ENCODE measurements at regions not wholly inside any gene's neighbourhood (a gene's known extent, or its start where the extent isn't known, plus 50 kb on each side); places are given as distances from the start of the nearest gene placed in this dataset.

GRCh38 chr1:90344963-90345730 lies 350.2 kb downstream of the ZNF326 start:
- Mint-ChIP-seq H3K36me3 (ENCODE audit: low read depth) (no peaks in the 10 kb centered on the region), H3K4me3 (no peak overlapping the region), H3K27ac (no peak overlapping the region), H3K4me1 (peaks cover 4% of the 10 kb centered on the region), H3K27me3 (no peaks in the 10 kb centered on the region), H3K9me3 (peaks cover 8% of the 10 kb centered on the region)
- POLR2A ChIA-PET = no interaction called here
- CTCF ChIA-PET = no interaction called here
- DNase-seq = no peak

DNA sequence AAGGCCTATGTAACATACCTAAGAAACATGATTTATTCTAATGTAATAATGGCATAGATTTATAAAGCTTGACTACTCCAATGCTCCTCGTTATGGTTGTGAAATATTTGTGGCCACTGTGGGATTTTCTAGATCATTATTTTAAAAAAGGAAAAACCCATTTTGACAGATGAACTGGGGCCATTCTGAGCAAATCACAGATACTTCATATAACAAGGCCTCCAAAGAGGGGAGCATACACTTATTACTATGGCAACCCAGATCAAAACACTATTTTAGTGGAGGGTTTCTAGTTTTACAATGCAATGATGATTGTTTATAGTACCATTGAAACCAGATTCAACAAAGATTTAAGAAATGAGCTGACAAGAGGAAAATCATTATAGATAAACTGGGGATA lies 346.6 kb downstream of the ZNF326 start:
- CTCF ChIA-PET = no interaction called here
- Mint-ChIP-seq H3K9me3 (no peaks in the 10 kb centered on the region), H3K4me3 (no peak overlapping the region), H3K4me1 (peaks cover 10% of the 10 kb centered on the region), H3K27ac (no peak overlapping the region), H3K27me3 (no peaks in the 10 kb centered on the region), H3K36me3 (ENCODE audit: low read depth) (no peaks in the 10 kb centered on the region)
- no peak for DNase-seq
- POLR2A ChIA-PET = no interaction called here

DNA sequence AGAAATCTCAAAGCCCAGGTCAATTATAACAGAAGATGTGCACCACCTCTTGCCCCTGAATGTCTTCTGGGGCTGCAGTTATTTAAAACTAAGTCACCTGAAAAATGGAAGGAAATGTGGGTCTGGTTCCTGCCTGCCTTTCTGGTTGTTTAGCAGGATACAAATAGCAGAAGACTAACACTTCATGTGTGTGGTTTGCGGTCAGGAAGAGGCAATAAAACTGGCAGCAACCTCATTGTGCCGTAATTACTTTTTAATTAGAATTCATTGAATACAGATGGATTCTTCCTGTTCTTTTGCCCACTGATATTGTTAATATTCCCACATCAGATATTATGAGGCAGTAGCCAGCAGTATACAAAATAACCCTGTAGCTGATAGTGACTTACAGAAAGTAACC lies 345.7 kb downstream of the ZNF326 start:
- H3K27me3 Mint-ChIP-seq = no peaks in the 10 kb centered on the region
- ChIA-PET POLR2A (no interaction called here), CTCF (no interaction called here)

DNA sequence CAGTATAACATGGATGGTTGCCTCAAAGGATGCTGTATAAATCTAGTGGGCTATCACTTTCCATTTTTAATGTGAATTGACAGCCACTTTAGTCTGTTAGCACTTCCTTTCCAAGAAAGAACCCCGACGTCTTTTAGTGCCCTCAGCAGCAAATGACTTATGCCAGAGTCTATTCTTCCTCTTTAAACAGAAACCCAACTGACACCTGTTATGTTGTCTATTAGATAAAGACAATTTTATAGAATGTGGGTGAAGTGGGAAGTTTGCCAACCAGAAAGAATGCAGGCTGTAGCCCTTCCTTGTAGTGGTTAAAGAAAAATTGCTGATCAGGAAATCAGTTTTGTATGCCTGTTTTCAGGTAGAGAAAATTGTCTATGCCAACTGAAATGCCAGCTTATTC lies 344.9 kb downstream of the ZNF326 start:
- peaks cover 10% of the 10 kb centered on the region for H3K4me1 Mint-ChIP-seq
- H3K36me3 Mint-ChIP-seq (ENCODE audit: low read depth) = no peaks in the 10 kb centered on the region
- no peaks in the 10 kb centered on the region for H3K27me3 Mint-ChIP-seq
- no peak overlapping the region for H3K27ac Mint-ChIP-seq
- no peak for DNase-seq
- ChIA-PET CTCF (no interaction called here), POLR2A (no interaction called here)
- H3K9me3 Mint-ChIP-seq = no peaks in the 10 kb centered on the region
- no peak overlapping the region for H3K4me3 Mint-ChIP-seq

More for the DNA sequence above, 345.7 kb downstream of the ZNF326 start:
- H3K4me3 Mint-ChIP-seq = no peak overlapping the region
- no peaks in the 10 kb centered on the region for H3K9me3 Mint-ChIP-seq
- no peak for DNase-seq
- no peak overlapping the region for H3K27ac Mint-ChIP-seq
- H3K4me1 Mint-ChIP-seq = peaks cover 10% of the 10 kb centered on the region
- no peaks in the 10 kb centered on the region for H3K36me3 Mint-ChIP-seq (ENCODE audit: low read depth)

GRCh38 chr1:90336552-90337324 lies 341.8 kb downstream of the ZNF326 start:
- Mint-ChIP-seq H3K4me1 (peaks cover 10% of the 10 kb centered on the region), H3K27me3 (no peaks in the 10 kb centered on the region), H3K4me3 (no peak overlapping the region), H3K36me3 (ENCODE audit: low read depth) (no peaks in the 10 kb centered on the region), H3K9me3 (no peaks in the 10 kb centered on the region), H3K27ac (no peak overlapping the region)
- CTCF ChIA-PET = no interaction called here
- DNase-seq = no peak
- POLR2A ChIA-PET = no interaction called here

DNA sequence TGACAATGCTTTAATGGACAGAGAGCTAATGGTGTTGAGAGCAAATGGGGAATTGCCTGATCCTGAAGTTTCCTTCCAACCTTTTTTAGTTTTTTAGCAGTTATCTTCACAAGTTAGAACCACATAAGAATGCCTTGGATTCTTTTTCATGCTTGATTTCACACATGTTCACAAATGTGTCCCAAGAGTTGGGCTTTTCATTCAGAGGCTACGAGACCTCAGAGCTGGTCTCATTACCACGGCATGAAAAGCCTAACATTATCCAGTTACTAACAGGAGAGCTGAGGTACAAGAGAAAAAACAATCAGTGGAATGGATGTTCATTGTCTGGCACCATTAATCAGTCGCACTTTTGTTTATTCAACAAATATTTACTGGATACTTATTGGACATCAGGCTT lies 340.6 kb downstream of the ZNF326 start:
- ChIA-PET POLR2A (no interaction called here), CTCF (no interaction called here)
- Mint-ChIP-seq H3K27ac (no peak overlapping the region), H3K36me3 (ENCODE audit: low read depth) (no peaks in the 10 kb centered on the region), H3K4me1 (peaks cover 10% of the 10 kb centered on the region), H3K9me3 (no peaks in the 10 kb centered on the region), H3K4me3 (no peak overlapping the region), H3K27me3 (no peaks in the 10 kb centered on the region)
- no peak for DNase-seq

DNA sequence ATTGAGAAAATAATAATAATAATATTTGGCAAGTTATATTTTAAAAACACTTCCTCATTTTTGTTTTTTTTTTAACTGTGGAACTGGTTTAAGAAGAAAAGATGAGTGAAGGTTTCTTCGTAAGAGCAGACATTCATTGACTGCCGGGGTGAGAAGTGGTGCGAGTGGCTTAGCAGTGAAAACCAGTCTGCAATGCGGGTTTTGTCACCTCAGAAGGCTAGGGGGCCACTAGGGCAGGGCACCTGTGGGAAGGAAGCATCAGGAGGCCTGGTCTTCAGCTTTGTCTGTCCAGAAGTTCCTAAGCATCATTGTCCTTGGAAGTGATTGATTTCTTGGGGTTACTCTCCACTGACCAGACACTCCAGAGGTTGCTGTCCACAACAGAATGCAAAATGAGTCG lies 339.2 kb downstream of the ZNF326 start:
- Mint-ChIP-seq H3K9me3 (no peaks in the 10 kb centered on the region), H3K4me3 (no peak overlapping the region), H3K36me3 (ENCODE audit: low read depth) (no peaks in the 10 kb centered on the region), H3K27ac (no peak overlapping the region), H3K4me1 (no peaks in the 10 kb centered on the region), H3K27me3 (no peaks in the 10 kb centered on the region)
- ChIA-PET CTCF (no interaction called here), POLR2A (no interaction called here)
- DNase-seq = no peak

DNA sequence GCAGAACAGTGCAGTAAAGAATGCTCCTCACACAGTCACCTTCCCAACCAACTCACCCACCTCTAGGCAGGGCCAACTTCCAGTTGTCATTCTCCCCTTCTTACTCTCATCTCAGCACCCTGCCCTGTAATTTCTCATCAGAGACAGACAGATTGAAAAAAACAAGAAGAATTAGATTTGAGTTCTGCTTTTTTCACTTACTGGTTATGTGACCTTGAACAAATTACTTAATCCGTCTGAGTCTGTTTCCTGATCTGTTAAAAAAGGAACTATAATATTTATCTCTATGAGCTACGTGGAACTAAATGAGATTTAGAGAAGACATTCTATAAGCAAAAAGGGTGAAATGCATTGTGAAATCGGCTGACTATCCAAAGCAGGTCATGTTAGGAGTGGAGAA lies 330.3 kb downstream of the ZNF326 start:
- Mint-ChIP-seq H3K4me3 (no peak overlapping the region), H3K27ac (no peak overlapping the region), H3K36me3 (ENCODE audit: low read depth) (no peaks in the 10 kb centered on the region), H3K4me1 (no peaks in the 10 kb centered on the region), H3K9me3 (no peaks in the 10 kb centered on the region), H3K27me3 (no peaks in the 10 kb centered on the region)
- POLR2A ChIA-PET = no interaction called here
- CTCF ChIA-PET = no interaction called here
- no peak for DNase-seq

DNA sequence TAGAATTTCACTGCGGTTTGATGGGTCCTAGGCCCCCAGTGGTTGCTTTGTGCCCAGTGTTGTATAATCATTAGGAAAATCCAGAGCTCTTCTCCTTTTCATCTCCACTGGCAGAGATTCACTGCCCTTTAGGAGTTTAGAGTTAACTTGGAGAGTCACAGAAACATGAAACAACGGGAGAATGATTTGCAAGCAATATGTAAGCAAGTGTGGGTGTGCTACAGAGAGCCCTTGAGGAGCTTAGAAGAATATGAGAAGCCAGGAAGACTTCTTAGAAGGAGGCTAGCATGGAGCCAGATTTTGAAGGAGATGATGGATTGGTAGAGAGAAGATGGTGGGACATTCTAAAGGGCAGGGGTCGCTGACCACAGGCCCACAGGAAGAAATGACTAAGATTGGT lies 327.3 kb downstream of the ZNF326 start:
- Mint-ChIP-seq H3K4me1 (no peaks in the 10 kb centered on the region), H3K9me3 (no peaks in the 10 kb centered on the region), H3K27ac (no peak overlapping the region), H3K27me3 (peaks cover 3% of the 10 kb centered on the region), H3K4me3 (no peak overlapping the region), H3K36me3 (ENCODE audit: low read depth) (no peaks in the 10 kb centered on the region)
- ChIA-PET CTCF (no interaction called here), POLR2A (no interaction called here)
- DNase-seq = no peak

GRCh38 chr1:90319918-90320317 lies 325.0 kb downstream of the ZNF326 start:
- Mint-ChIP-seq H3K27me3 (peaks cover 3% of the 10 kb centered on the region), H3K9me3 (no peaks in the 10 kb centered on the region), H3K4me3 (no peak overlapping the region), H3K36me3 (ENCODE audit: low read depth) (no peaks in the 10 kb centered on the region), H3K4me1 (no peaks in the 10 kb centered on the region), H3K27ac (no peak overlapping the region)
- no peak for DNase-seq
- POLR2A ChIA-PET = no interaction called here
- CTCF ChIA-PET = no interaction called here

- ChIA-PET POLR2A (no interaction called here), CTCF (no interaction called here)
- H3K36me3 Mint-ChIP-seq (ENCODE audit: low read depth) = no peaks in the 10 kb centered on the region
- H3K9me3 Mint-ChIP-seq = no peaks in the 10 kb centered on the region
- no peak overlapping the region for H3K27ac Mint-ChIP-seq
- no peaks in the 10 kb centered on the region for H3K4me1 Mint-ChIP-seq
- DNase-seq = no peak
- peaks cover 3% of the 10 kb centered on the region for H3K27me3 Mint-ChIP-seq
- no peak overlapping the region for H3K4me3 Mint-ChIP-seq
Measured at GRCh38 chr1:90318431-90318830, 323.5 kb downstream of the ZNF326 start.

- Mint-ChIP-seq H3K4me3 (no peak overlapping the region), H3K27me3 (peaks cover 3% of the 10 kb centered on the region)
- DNase-seq = no peak
Measured at GRCh38 chr1:90317628-90318027, 322.7 kb downstream of the ZNF326 start.

DNA sequence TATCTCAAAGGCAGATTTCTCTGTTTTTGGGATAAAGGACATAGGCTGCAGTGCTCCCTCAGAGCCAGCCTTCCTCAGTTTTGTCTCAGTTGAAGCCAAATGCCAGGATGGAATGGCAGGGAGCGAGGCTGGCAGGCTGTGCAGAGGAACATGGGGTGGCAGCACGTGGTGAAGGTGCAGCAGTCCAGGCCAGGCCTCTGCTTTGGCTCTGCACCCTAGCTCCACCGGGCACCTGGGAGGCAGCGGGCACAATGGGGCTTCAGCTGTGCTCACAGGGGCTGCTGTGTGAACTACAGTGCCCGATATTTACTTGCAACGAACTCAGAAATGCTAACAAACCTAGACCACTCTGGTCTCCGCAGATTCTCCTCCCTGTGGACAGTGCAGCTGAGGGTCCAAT lies 319.6 kb downstream of the ZNF326 start:
- H3K36me3 Mint-ChIP-seq (ENCODE audit: low read depth) = no peaks in the 10 kb centered on the region
- no peaks in the 10 kb centered on the region for H3K4me1 Mint-ChIP-seq
- no peak overlapping the region for H3K27ac Mint-ChIP-seq
- peaks cover 3% of the 10 kb centered on the region for H3K27me3 Mint-ChIP-seq
- no peak overlapping the region for H3K4me3 Mint-ChIP-seq
- CTCF ChIA-PET = no interaction called here
- no peaks in the 10 kb centered on the region for H3K9me3 Mint-ChIP-seq
- DNase-seq = no peak
- POLR2A ChIA-PET = interaction anchor here (0.6 kb wide), 1 partner anchor 1738 kb away, joined by 3 read pairs; no protein-coding TSS in a partner anchor

More at GRCh38 chr1:90317628-90318027, 322.7 kb downstream of the ZNF326 start:
- no peaks in the 10 kb centered on the region for H3K36me3 Mint-ChIP-seq (ENCODE audit: low read depth)
- no peaks in the 10 kb centered on the region for H3K9me3 Mint-ChIP-seq
- no peaks in the 10 kb centered on the region for H3K4me1 Mint-ChIP-seq
- CTCF ChIA-PET = no interaction called here
- H3K27ac Mint-ChIP-seq = no peak overlapping the region
- POLR2A ChIA-PET = no interaction called here

GRCh38 chr1:90313778-90314177 lies 318.9 kb downstream of the ZNF326 start:
- ChIA-PET CTCF (no interaction called here), POLR2A (no interaction called here)
- no peak overlapping the region for H3K4me3 Mint-ChIP-seq
- H3K9me3 Mint-ChIP-seq = no peaks in the 10 kb centered on the region
- no peaks in the 10 kb centered on the region for H3K4me1 Mint-ChIP-seq
- no peak overlapping the region for H3K27ac Mint-ChIP-seq
- no peaks in the 10 kb centered on the region for H3K27me3 Mint-ChIP-seq
- no peak for DNase-seq
- no peaks in the 10 kb centered on the region for H3K36me3 Mint-ChIP-seq (ENCODE audit: low read depth)
